ENCODE measurements at regions not wholly inside any gene's neighbourhood (a gene's known extent, or its start where the extent isn't known, plus 50 kb on each side); places are given as distances from the start of the nearest gene placed in this dataset.

DNA sequence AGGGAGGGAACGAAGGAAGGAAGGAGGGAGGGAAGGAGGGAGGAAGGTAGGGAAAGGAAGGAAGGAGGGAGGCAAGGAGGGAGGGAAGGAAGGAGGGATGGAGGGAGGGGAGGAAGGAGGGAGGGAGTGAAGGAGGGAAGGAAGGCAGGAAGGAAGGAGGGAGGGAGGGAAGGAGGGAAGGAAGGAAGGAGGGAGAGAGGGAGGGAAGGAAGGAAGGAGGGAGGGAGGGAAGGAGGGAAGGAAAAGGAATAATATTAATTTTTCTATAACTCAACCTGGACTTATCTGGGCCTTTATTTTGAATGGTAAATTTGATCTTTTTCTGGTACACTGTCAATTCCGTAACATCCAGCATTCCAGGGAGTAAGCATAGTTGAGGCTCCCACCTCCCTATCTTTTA lies 244.2 kb downstream of the SPRY1 start:
- no peak for DNase-seq
- no peak for TF ChIP-seq POLR2A (IDR thresholded peaks at IDR 0.05)
- TF ChIP-seq, protein P1, sequence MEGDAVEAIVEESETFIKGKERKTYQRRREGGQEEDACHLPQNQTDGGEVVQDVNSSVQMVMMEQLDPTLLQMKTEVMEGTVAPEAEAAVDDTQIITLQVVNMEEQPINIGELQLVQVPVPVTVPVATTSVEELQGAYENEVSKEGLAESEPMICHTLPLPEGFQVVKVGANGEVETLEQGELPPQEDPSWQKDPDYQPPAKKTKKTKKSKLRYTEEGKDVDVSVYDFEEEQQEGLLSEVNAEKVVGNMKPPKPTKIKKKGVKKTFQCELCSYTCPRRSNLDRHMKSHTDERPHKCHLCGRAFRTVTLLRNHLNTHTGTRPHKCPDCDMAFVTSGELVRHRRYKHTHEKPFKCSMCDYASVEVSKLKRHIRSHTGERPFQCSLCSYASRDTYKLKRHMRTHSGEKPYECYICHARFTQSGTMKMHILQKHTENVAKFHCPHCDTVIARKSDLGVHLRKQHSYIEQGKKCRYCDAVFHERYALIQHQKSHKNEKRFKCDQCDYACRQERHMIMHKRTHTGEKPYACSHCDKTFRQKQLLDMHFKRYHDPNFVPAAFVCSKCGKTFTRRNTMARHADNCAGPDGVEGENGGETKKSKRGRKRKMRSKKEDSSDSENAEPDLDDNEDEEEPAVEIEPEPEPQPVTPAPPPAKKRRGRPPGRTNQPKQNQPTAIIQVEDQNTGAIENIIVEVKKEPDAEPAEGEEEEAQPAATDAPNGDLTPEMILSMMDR (IDR thresholded peaks at IDR 0.05), result no peak
- no peak overlapping the region for H3K27ac ChIP-seq
- no peak overlapping the region for H3K4me3 ChIP-seq
- H3K9me3 ChIP-seq, result no peaks in the 10 kb centered on the region
- no peaks in the 10 kb centered on the region for H3K4me1 ChIP-seq
- ATAC-seq, result no peak
- 70% methylated on average over 2 of the region's 2 CpGs for WGBS (ENCODE audit: insufficient coverage, low coverage, low lambda C conversion rate, missing lambda C conversion rate)
- H3K27me3 ChIP-seq, result no peaks in the 10 kb centered on the region
- intact Hi-C loops (cut with DNase I), result no loop called here
- no peaks in the 10 kb centered on the region for H3K36me3 ChIP-seq

DNA sequence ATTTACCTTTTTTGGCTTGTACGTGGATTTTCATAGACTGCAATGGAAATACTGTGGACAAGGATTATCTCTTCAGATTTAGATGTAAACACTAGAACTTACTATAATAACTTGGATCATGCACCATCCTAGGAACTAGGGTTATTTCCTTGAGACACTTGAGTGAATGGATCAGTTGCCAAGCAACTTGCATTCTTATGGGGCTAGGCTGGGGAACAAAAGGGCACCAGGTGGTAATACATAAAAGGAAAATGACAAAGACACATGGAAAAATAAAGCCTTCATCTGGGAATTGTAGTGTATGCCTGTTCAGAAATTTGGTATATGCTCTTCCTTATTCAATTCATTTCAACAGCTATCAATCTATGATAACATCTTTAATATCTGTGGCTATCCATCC lies 247.1 kb downstream of the SPRY1 start:
- no peaks in the 10 kb centered on the region for H3K9me3 ChIP-seq
- H3K27ac ChIP-seq, result no peak overlapping the region
- no peak overlapping the region for H3K4me3 ChIP-seq
- 86% methylated on average over 1 of the region's 1 CpG for WGBS (ENCODE audit: insufficient coverage, low coverage, low lambda C conversion rate, missing lambda C conversion rate)
- DNase-seq, result no peak
- no peaks in the 10 kb centered on the region for H3K4me1 ChIP-seq
- no peaks in the 10 kb centered on the region for H3K27me3 ChIP-seq
- intact Hi-C loops (cut with DNase I), result no loop called here
- ATAC-seq, result no peak
- TF ChIP-seq, protein P1 (IDR thresholded peaks at IDR 0.05), result no peak
- TF ChIP-seq POLR2A (IDR thresholded peaks at IDR 0.05), result no peak
- no peaks in the 10 kb centered on the region for H3K36me3 ChIP-seq

DNA sequence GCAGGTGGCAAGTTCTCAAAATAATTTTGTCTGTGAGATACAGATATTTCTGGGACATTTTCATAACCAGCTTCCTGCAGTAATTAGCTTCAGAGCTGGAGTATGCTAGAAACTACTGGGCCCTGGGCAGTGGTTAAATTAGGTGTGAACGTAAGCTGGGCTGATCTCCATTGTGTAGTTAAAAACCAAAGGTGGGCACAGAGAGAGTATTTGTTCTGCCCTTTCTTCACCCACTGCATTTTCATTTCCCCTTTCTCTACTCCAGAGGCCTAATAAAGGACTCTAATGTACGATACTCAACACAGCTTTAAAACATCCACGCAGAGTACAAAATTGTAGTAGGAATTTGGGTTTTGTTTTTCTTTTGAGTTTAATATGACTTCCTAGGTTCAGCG lies 252.7 kb downstream of the SPRY1 start:
- Histone ChIP-seq H3K4me1 (peaks cover 0 to 9% (median 0%) of the 10 kb centered on the region in 4 donors), H3K36me3 (no peaks in the 10 kb centered on the region), H3K4me3 (no peak overlapping the region), H3K27ac (no peak overlapping the region), H3K27me3 (no peaks in the 10 kb centered on the region), H3K9me3 (no peaks in the 10 kb centered on the region)
- no peak for ATAC-seq
- 76% methylated on average over 4 of the region's 4 CpGs for WGBS (ENCODE audit: insufficient coverage, low coverage, low lambda C conversion rate, missing lambda C conversion rate)
- no peak for TF ChIP-seq POLR2A (IDR thresholded peaks at IDR 0.05)
- TF ChIP-seq, protein P1 (IDR thresholded peaks at IDR 0.05), result no peak
- intact Hi-C loops (cut with DNase I), result no loop called here
- DNase-seq, result no peak

DNA sequence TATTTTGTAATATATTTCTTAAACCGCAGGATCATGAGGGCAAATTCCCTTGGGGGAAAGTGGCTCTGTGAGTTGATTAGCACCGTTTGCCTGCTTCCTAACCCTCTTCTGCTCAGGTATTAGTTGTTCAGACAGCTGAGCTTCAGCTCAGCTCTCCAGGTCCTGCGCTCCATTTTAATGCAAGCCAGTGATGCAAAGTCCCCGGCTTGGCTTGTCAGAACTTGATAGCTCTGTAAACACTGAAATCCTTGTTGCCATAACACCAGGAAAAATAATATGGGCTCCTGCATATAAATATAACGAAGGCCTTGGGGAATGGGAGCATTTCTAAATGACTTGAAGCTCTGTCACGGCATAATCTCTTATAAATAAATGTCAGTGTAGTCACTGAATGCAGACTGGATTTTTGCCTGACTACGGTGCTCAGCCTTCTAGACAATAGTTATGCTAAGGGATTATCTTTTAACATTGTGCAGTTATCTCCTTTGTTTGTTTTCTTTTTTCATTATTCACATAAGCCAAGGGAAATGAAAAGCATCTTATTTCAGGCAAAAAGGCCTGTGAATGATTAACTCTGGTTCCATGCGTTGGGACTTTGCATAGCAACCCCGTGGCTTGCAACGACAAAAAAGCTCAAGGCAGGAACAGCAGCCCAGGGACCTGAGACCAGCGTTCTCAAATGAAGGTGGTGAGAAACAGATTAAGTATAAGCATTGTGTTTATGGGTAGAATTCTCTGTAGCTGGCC lies 253.2 kb downstream of the SPRY1 start:
- Histone ChIP-seq H3K9me3 (no peaks in the 10 kb centered on the region), H3K27ac (no peak overlapping the region), H3K4me3 (no peak overlapping the region), H3K4me1 (peaks cover 0 to 9% (median 0%) of the 10 kb centered on the region in 4 donors), H3K27me3 (no peaks in the 10 kb centered on the region), H3K36me3 (no peaks in the 10 kb centered on the region)
- TF ChIP-seq, protein P1 (IDR thresholded peaks at IDR 0.05), result no peak
- no peak for TF ChIP-seq POLR2A (IDR thresholded peaks at IDR 0.05)
- WGBS (ENCODE audit: insufficient coverage, low coverage, low lambda C conversion rate, missing lambda C conversion rate), result 21% methylated on average over 11 of the region's 11 CpGs
- intact Hi-C loops (cut with DNase I), result no loop called here
- DNase-seq (peak in 2 of 3 donors; percentile 24 to 49), ATAC-seq (peak; percentile 80 to 95 (median 84))
